H9 (cell line): ENCODE measurements at regions not wholly inside any gene's neighbourhood (a gene's known extent, or its start where the extent isn't known, plus 50 kb on each side); places are given as distances from the start of the nearest gene placed in this dataset.

ENCODE experiments used
- DNase-seq: peaks from one replicate; pipeline ENCODE4 v3.0.0-alpha.2; 2017
- H2AFZ ChIP-seq: one replicate; pipeline ENCODE4 v1.6.1; 2013; ENCODE audit warnings: mild to moderate bottlenecking, low read length, control low read depth, moderate library complexity
- H2AK5ac ChIP-seq: 2 replicates; pipeline ENCODE4 v1.6.1; 2013; ENCODE audit warnings: low read length, control low read depth, mixed read lengths; ENCODE audit not compliant: insufficient read length
- H2BK120ac ChIP-seq: one replicate; pipeline ENCODE4 v1.6.1; 2013; ENCODE audit warnings: low read depth, mild to moderate bottlenecking, low read length, control low read depth, inconsistent platforms; ENCODE audit not compliant: poor library complexity, severe bottlenecking
- H2BK12ac ChIP-seq: 2 replicates; pipeline ENCODE4 v1.6.1; 2013; ENCODE audit warnings: low read length, control low read depth, mixed read lengths, low read depth; ENCODE audit not compliant: insufficient read length
- H2BK15ac ChIP-seq: 2 replicates; pipeline ENCODE4 v1.6.1; 2013; ENCODE audit warnings: low read depth, low read length, control low read depth
- H2BK20ac ChIP-seq: one replicate; pipeline ENCODE4 v1.6.1; 2013; ENCODE audit warnings: low read depth, mild to moderate bottlenecking, low read length, control low read depth, inconsistent platforms; ENCODE audit not compliant: poor library complexity, severe bottlenecking
- H2BK5ac ChIP-seq: 2 replicates; pipeline ENCODE4 v1.6.1; 2013; ENCODE audit warnings: low read length, control low read depth, mixed read lengths; ENCODE audit not compliant: insufficient read length
- H3K14ac ChIP-seq: 2 replicates; pipeline ENCODE4 v1.6.1; 2013; ENCODE audit warnings: low read length, control low read depth; ENCODE audit not compliant: insufficient read depth
- H3K18ac ChIP-seq: 2 replicates; pipeline ENCODE4 v1.6.1; 2013; ENCODE audit warnings: low read depth, mild to moderate bottlenecking, mixed read lengths, low read length, control low read depth; ENCODE audit not compliant: insufficient read length
- H3K23ac ChIP-seq: 2 replicates; pipeline ENCODE4 v1.6.1; 2013; ENCODE audit warnings: low read length, control low read depth, mixed read lengths, low read depth; ENCODE audit not compliant: insufficient read length
- H3K23me2 ChIP-seq: 2 replicates; pipeline ENCODE4 v1.6.1; 2013; ENCODE audit warnings: low read depth, mild to moderate bottlenecking, mixed read lengths, low read length, control low read depth; ENCODE audit not compliant: insufficient read length, poor library complexity, severe bottlenecking
- H3K27ac ChIP-seq: 2 replicates; pipeline ENCODE4 v1.5.1; 2013; ENCODE audit warnings: low read length, control low read depth, mixed read lengths, low read depth; ENCODE audit not compliant: insufficient read length
- H3K27me3 ChIP-seq: 2 replicates; pipeline ENCODE4 v1.6.1; 2013; ENCODE audit warnings: low read length, control low read depth, inconsistent platforms; ENCODE audit not compliant: insufficient read depth
- H3K4ac ChIP-seq: 2 replicates; pipeline ENCODE4 v1.6.1; 2013; ENCODE audit warnings: low read depth, mild to moderate bottlenecking, control low read depth, inconsistent platforms, low read length, moderate library complexity
- H3K4me1 ChIP-seq: 2 replicates; pipeline ENCODE4 v1.6.1; 2013; ENCODE audit warnings: low read length, control low read depth, inconsistent platforms; ENCODE audit not compliant: insufficient read depth
- H3K4me2 ChIP-seq: 2 replicates; pipeline ENCODE4 v1.6.1; 2013; ENCODE audit warnings: low read length, control low read depth, mixed read lengths; ENCODE audit not compliant: insufficient read length, insufficient read depth
- H3K56ac ChIP-seq: 2 replicates; pipeline ENCODE4 v1.6.1; 2013; ENCODE audit warnings: low read depth, mild to moderate bottlenecking, mixed read lengths, low read length, control low read depth; ENCODE audit not compliant: insufficient read length
- H3K79me1 ChIP-seq: 2 replicates; pipeline ENCODE4 v1.6.1; 2013; ENCODE audit warnings: low read depth, mild to moderate bottlenecking, moderate library complexity, low read length, control low read depth, inconsistent platforms; ENCODE audit not compliant: insufficient read depth, poor library complexity, severe bottlenecking
- H3K79me2 ChIP-seq: 2 replicates; pipeline ENCODE4 v1.6.1; 2013; ENCODE audit warnings: low read length, control low read depth, inconsistent platforms; ENCODE audit not compliant: insufficient read depth
- H3K9ac ChIP-seq: 2 replicates; pipeline ENCODE4 v1.6.1; 2013; ENCODE audit warnings: low read length, control low read depth, mixed read lengths; ENCODE audit not compliant: insufficient read length; ENCODE audit errors: extremely low read depth
- H3K9me3 ChIP-seq: one replicate; pipeline ENCODE4 v1.6.1; 2013; ENCODE audit warnings: low read depth, low read length, inconsistent platforms; ENCODE audit not compliant: control insufficient read depth
- H3T11ph ChIP-seq: one replicate; pipeline ENCODE4 v1.6.1; 2013; ENCODE audit warnings: mild to moderate bottlenecking, low read length, control low read depth, inconsistent platforms
- H4K20me1 ChIP-seq: one replicate; pipeline ENCODE4 v1.6.1; 2013; ENCODE audit not compliant: control insufficient read depth, insufficient read length, insufficient read depth
- H4K5ac ChIP-seq: 2 replicates; pipeline ENCODE4 v1.6.1; 2013; ENCODE audit warnings: low read depth, mild to moderate bottlenecking, mixed read lengths, low read length, control low read depth; ENCODE audit not compliant: insufficient read length
- H4K8ac ChIP-seq: replicated peaks from 2 replicates; pipeline ENCODE4 v1.6.1; 2013; ENCODE audit warnings: low read length, control low read depth, mixed read lengths, low read depth; ENCODE audit not compliant: insufficient read length
- H4K91ac ChIP-seq: 2 replicates; pipeline ENCODE4 v1.6.1; 2013; ENCODE audit warnings: low read depth, mild to moderate bottlenecking, moderate library complexity, mixed read lengths, low read length, control low read depth; ENCODE audit not compliant: insufficient read length
- H3K27ac Mint-ChIP-seq, 3 experiments: 2 replicates in 2 of 3; 3 replicates in 1 of 3; pipeline ENCODE4 v1.8.0; 2020 to 2021; ENCODE audit warnings: mixed read lengths in 3 of 3, mild to moderate bottlenecking in 1 of 3, moderate library complexity in 1 of 3
- H3K27me3 Mint-ChIP-seq: 2 replicates; pipeline ENCODE4 v1.8.0; 2021; ENCODE audit warnings: low read depth, mild to moderate bottlenecking, moderate library complexity, mixed read lengths
- H3K36me3 Mint-ChIP-seq, 3 experiments: 2 replicates in 2 of 3; 3 replicates in 1 of 3; pipeline ENCODE4 v1.8.0; 2020 to 2021; ENCODE audit warnings: low read depth in 3 of 3, mixed read lengths in 3 of 3; ENCODE audit not compliant: insufficient read depth in 1 of 3
- H3K4me1 Mint-ChIP-seq, 2 experiments: 2 replicates each; pipeline ENCODE4 v1.8.0; 2020; ENCODE audit warnings: mixed read lengths in 2 of 2
- H3K4me3 Mint-ChIP-seq, 2 experiments: 2 replicates in 1 of 2; 3 replicates in 1 of 2; pipeline ENCODE4 v1.8.0; 2020 to 2021; ENCODE audit warnings: mild to moderate bottlenecking in 2 of 2, mixed read lengths in 2 of 2, moderate library complexity in 1 of 2
- H3K9me3 Mint-ChIP-seq, 2 experiments: 2 replicates in 1 of 2; 3 replicates in 1 of 2; pipeline ENCODE4 v1.8.0; 2020; ENCODE audit warnings: mild to moderate bottlenecking in 2 of 2, mixed read lengths in 2 of 2, moderate library complexity in 1 of 2
- CTCF ChIP-seq: fragments of 200-600 bp; sonication (generic); conservative IDR thresholded peaks from 3 replicates; pipeline ENCODE4 v1.8.0; 2021; ENCODE audit warnings: antibody characterized with exemption, mild to moderate bottlenecking
- WGBS: extraction: QIAGEN DNeasy Blood & Tissue Kit; methylation state at CpG from one replicate; pipeline ENCODE4 v1.1.7; 2013; ENCODE audit warnings: missing lambda C conversion rate, low lambda C conversion rate, mixed read lengths; ENCODE audit not compliant: insufficient read length; ENCODE audit errors: extremely low coverage; 5-methylcytosine and 5-hydroxymethylcytosine counted together

- H3K27me3 Mint-ChIP-seq: no peaks in the 10 kb centered on the region
- no peak overlapping the region for H3K27ac ChIP-seq
- H2BK15ac ChIP-seq: no peak overlapping the region
- no peak overlapping the region for H3K9ac ChIP-seq
- DNase-seq: no peak
- no peak for TF ChIP-seq CTCF
- no peak overlapping the region for H4K5ac ChIP-seq
- no peak overlapping the region for H2BK12ac ChIP-seq
- H3K79me1 ChIP-seq: no peaks in the 10 kb centered on the region
- no peak overlapping the region for H3K4me2 ChIP-seq
- no peak overlapping the region for H4K91ac ChIP-seq
- H3K4me1 Mint-ChIP-seq: no peaks in the 10 kb centered on the region
- H2BK5ac ChIP-seq: no peak overlapping the region
- no peak overlapping the region for H3K27ac Mint-ChIP-seq
- H2BK20ac ChIP-seq: no peak overlapping the region
- H3K4ac ChIP-seq: no peak overlapping the region
- no peak overlapping the region for H3K18ac ChIP-seq
- H3K9me3 ChIP-seq: no peaks in the 10 kb centered on the region
- no peaks in the 10 kb centered on the region for H4K20me1 ChIP-seq
- H2AK5ac ChIP-seq: no peak overlapping the region
- no peaks in the 10 kb centered on the region; the same call in 1 of the 2 replicates for H3K27me3 ChIP-seq
- H3K4me3 Mint-ChIP-seq: no peak overlapping the region
- H3K4me1 ChIP-seq: no peaks in the 10 kb centered on the region
- no CpG with 5 or more reads among the region's 1 CpG for WGBS
- no peak overlapping the region for H3K23ac ChIP-seq
- H3K79me2 ChIP-seq: no peaks in the 10 kb centered on the region
- no peaks in the 10 kb centered on the region for H3K36me3 Mint-ChIP-seq
- H2AFZ ChIP-seq: no peak overlapping the region
- H3K14ac ChIP-seq: no peak overlapping the region
- no peak overlapping the region for H3T11ph ChIP-seq
- no peaks in the 10 kb centered on the region for H3K9me3 Mint-ChIP-seq
- H2BK120ac ChIP-seq: no peak overlapping the region
- H3K56ac ChIP-seq: no peak overlapping the region
- H3K23me2 ChIP-seq: no peaks in the 10 kb centered on the region
- H4K8ac ChIP-seq: no peak overlapping the region
Measured at GRCh38 chr12:105921055-105921454, 217.7 kb downstream of the NUAK1 start.
